RPMI8226 (cell line): ENCODE measurements at regions not wholly inside any gene's neighbourhood (a gene's known extent, or its start where the extent isn't known, plus 50 kb on each side); places are given as distances from the start of the nearest gene placed in this dataset.

Source experiments
- DNase-seq: peaks from one replicate; pipeline ENCODE4 v3.0.0-alpha.2; 2015

- DNase-seq = no peak
These were observed 251.7 kb upstream of the HTR2A start for GRCh38 chr13:47148543-47148942.

GRCh38 chr13:47147812-47148119, 250.9 kb upstream of the HTR2A start:
- no peak for DNase-seq

GRCh38 chr13:47146991-47147811, 250.3 kb upstream of the HTR2A start:
- no peak for DNase-seq

- no peak for DNase-seq
These were observed 249.3 kb upstream of the HTR2A start for GRCh38 chr13:47146136-47146535.

- no peak for DNase-seq
These were observed 247.9 kb upstream of the HTR2A start for GRCh38 chr13:47144782-47145181.

GRCh38 chr13:47142105-47142504, 245.3 kb upstream of the HTR2A start:
- DNase-seq = no peak

- no peak for DNase-seq
These were observed 242.7 kb upstream of the HTR2A start for GRCh38 chr13:47139519-47139918.

GRCh38 chr13:47136504-47136941, 239.7 kb upstream of the HTR2A start:
- no peak for DNase-seq

GRCh38 chr13:47135800-47136503, 239.1 kb upstream of the HTR2A start:
- no peak for DNase-seq

- DNase-seq = no peak
These were observed 238.2 kb upstream of the HTR2A start for GRCh38 chr13:47134939-47135489.

GRCh38 chr13:47133011-47133445, 236.2 kb upstream of the HTR2A start:
- no peak for DNase-seq

- DNase-seq = no peak
These were observed 232.6 kb upstream of the HTR2A start for GRCh38 chr13:47129461-47129860.

- no peak for DNase-seq
These were observed 229.6 kb upstream of the HTR2A start for GRCh38 chr13:47126432-47126831.

- DNase-seq = no peak
These were observed 224.4 kb upstream of the HTR2A start for GRCh38 chr13:47121092-47121763.

- no peak for DNase-seq
These were observed 223.4 kb upstream of the HTR2A start for GRCh38 chr13:47120282-47120681.

GRCh38 chr13:47119575-47120235, 222.9 kb upstream of the HTR2A start:
- DNase-seq = no peak

GRCh38 chr13:47117268-47117667, 220.4 kb upstream of the HTR2A start:
- no peak for DNase-seq

- no peak for DNase-seq
These were observed 217.2 kb upstream of the HTR2A start for GRCh38 chr13:47114030-47114429.

GRCh38 chr13:47112903-47113299, 216.0 kb upstream of the HTR2A start:
- DNase-seq = no peak

- DNase-seq = no peak
These were observed 215.5 kb upstream of the HTR2A start for GRCh38 chr13:47112205-47112902.

- DNase-seq = no peak
These were observed 214.6 kb upstream of the HTR2A start for GRCh38 chr13:47111499-47111898.

GRCh38 chr13:47110833-47111240, 214.0 kb upstream of the HTR2A start:
- DNase-seq = no peak
